ENCODE measurements at regions not wholly inside any gene's neighbourhood (a gene's known extent, or its start where the extent isn't known, plus 50 kb on each side); places are given as distances from the start of the nearest gene placed in this dataset.

- H3K4me3 ChIP-seq (ENCODE audit: low read depth, low read length), result no peak overlapping the region
- TF ChIP-seq CTCF (IDR thresholded peaks at IDR 0.05; ENCODE audit: low read depth, low read length), result no peak
Measured at GRCh38 chr4:138702190-138702824, 313.3 kb upstream of the NOCT start.

- no peak overlapping the region for H3K4me3 ChIP-seq (ENCODE audit: low read depth, low read length)
- TF ChIP-seq CTCF (IDR thresholded peaks at IDR 0.05; ENCODE audit: low read depth, low read length), result no peak
Measured at GRCh38 chr4:138698641-138699040, 316.9 kb upstream of the NOCT start.

- no peak overlapping the region for H3K4me3 ChIP-seq (ENCODE audit: low read depth, low read length)
- no peak for TF ChIP-seq CTCF (IDR thresholded peaks at IDR 0.05; ENCODE audit: low read depth, low read length)
Measured at GRCh38 chr4:138697851-138698250, 317.7 kb upstream of the NOCT start.

GRCh38 chr4:138696771-138697170 lies 318.8 kb upstream of the NOCT start:
- TF ChIP-seq CTCF (IDR thresholded peaks at IDR 0.05; ENCODE audit: low read depth, low read length), result no peak
- peak overlapping the region; percentile 11; the same call in 1 of the 2 replicates for H3K4me3 ChIP-seq (ENCODE audit: low read depth, low read length)

GRCh38 chr4:138696058-138696457 lies 319.5 kb upstream of the NOCT start:
- H3K4me3 ChIP-seq (ENCODE audit: low read depth, low read length), result no peak overlapping the region
- TF ChIP-seq CTCF (IDR thresholded peaks at IDR 0.05; ENCODE audit: low read depth, low read length), result no peak

- TF ChIP-seq CTCF (IDR thresholded peaks at IDR 0.05; ENCODE audit: low read depth, low read length), result no peak
- H3K4me3 ChIP-seq (ENCODE audit: low read depth, low read length), result no peak overlapping the region
Measured at GRCh38 chr4:138693526-138693925, 322.1 kb upstream of the NOCT start.

- TF ChIP-seq CTCF (IDR thresholded peaks at IDR 0.05; ENCODE audit: low read depth, low read length), result no peak
- H3K4me3 ChIP-seq (ENCODE audit: low read depth, low read length), result no peak overlapping the region
Measured at GRCh38 chr4:138692411-138692810, 323.2 kb upstream of the NOCT start.
